PC-9 (cell line): ENCODE measurements at regions not wholly inside any gene's neighbourhood (a gene's known extent, or its start where the extent isn't known, plus 50 kb on each side); places are given as distances from the start of the nearest gene placed in this dataset.

Experiments
- BruUV-seq: library from RNA; stranded (reverse); fragments of 400-500 nt; replicated peaks from 2 replicates; lab custom pipeline; 2021; lab: Mats Ljungman, UMichigan
- CTCF ChIA-PET: fragments of 300-600 bp; sonication (Branson Sonifier 250); formaldehyde crosslinking; loops from one replicate; lab custom pipeline; 2022; ENCODE audit warnings: antibody characterized with exemption; lab: Charles Lee
- POLR2A ChIA-PET: fragments of 300-600 bp; sonication (Branson Sonifier 250); formaldehyde crosslinking; loops from one replicate; lab custom pipeline; 2022; ENCODE audit warnings: antibody characterized with exemption; ENCODE audit not compliant: unreplicated experiment; lab: Charles Lee
- DNase-seq, 2 experiments: peaks; one replicate each; pipeline versions ENCODE4 v3.0.0 to v3.0.0-alpha.2; 2015 to 2022; ENCODE audit warnings: mixed read lengths in 1 of 2
- H2AFZ ChIP-seq: fragments of 200-600 bp; sonication (generic); 2 replicates; pipeline ENCODE4 v1.8.1; 2017; ENCODE audit warnings: antibody characterized with exemption
- H3F3A ChIP-seq: fragments of 200-600 bp; sonication (generic); 2 replicates; pipeline ENCODE4 v1.8.1; 2017; ENCODE audit warnings: antibody characterized with exemption, mild to moderate bottlenecking, low read depth; ENCODE audit not compliant: insufficient read depth
- H3K27ac ChIP-seq: fragments of 200-600 bp; sonication (generic); 2 replicates; pipeline ENCODE4 v1.6.1; 2016; ENCODE audit warnings: mixed run types
- H3K27me3 ChIP-seq: fragments of 200-600 bp; sonication (generic); 2 replicates; pipeline ENCODE4 v1.6.1; 2016; ENCODE audit warnings: low read depth, mixed run types; ENCODE audit not compliant: insufficient read depth
- H3K36me3 ChIP-seq: fragments of 200-600 bp; sonication (generic); 2 replicates; pipeline ENCODE4 v1.6.1; 2016; ENCODE audit warnings: low read depth, mixed run types
- H3K4me1 ChIP-seq: fragments of 200-600 bp; sonication (generic); replicated peaks from 2 replicates; pipeline ENCODE4 v1.6.1; 2016; ENCODE audit warnings: mixed run types; ENCODE audit not compliant: insufficient read depth
- H3K4me2 ChIP-seq: fragments of 200-600 bp; sonication (generic); 2 replicates; pipeline ENCODE4 v1.6.1; 2017; ENCODE audit warnings: mixed run types
- H3K4me3 ChIP-seq: fragments of 200-600 bp; sonication (generic); 2 replicates; pipeline ENCODE4 v1.6.1; 2016; ENCODE audit warnings: mixed run types
- H3K79me2 ChIP-seq: fragments of 200-600 bp; sonication (generic); 2 replicates; pipeline ENCODE4 v1.6.1; 2017; ENCODE audit warnings: low read depth, mixed run types
- H3K9me2 ChIP-seq: fragments of 200-600 bp; sonication (generic); 2 replicates; pipeline ENCODE4 v1.8.1; 2017; ENCODE audit warnings: mild to moderate bottlenecking; ENCODE audit not compliant: insufficient read depth
- H3K9me3 ChIP-seq: fragments of 200-600 bp; sonication (generic); 2 replicates; pipeline ENCODE4 v1.8.1; 2016; ENCODE audit warnings: low read depth; ENCODE audit not compliant: insufficient read depth
- H4K20me1 ChIP-seq: fragments of 200-600 bp; sonication (generic); 2 replicates; pipeline ENCODE4 v1.8.1; 2017; ENCODE audit not compliant: insufficient read depth
- CTCF ChIP-seq: fragments of 200-600 bp; sonication (generic); conservative IDR thresholded peaks from 2 replicates; pipeline ENCODE4 v1.6.1; 2017; ENCODE audit warnings: mixed run types, antibody characterized with exemption, mild to moderate bottlenecking, moderate library complexity
- EZH2 ChIP-seq: fragments of 200-600 bp; sonication (generic); IDR thresholded peaks from 2 replicates; pipeline ENCODE4 v1.8.0; 2017; ENCODE audit warnings: antibody characterized with exemption, low read depth
- intact Hi-C: fragments of 100-400 bp; cut with micrococcal nuclease; formaldehyde crosslinking; loops from one replicate; pipeline ENCODE4 v1.10.0; 2022; ENCODE audit not compliant: unreplicated experiment

GRCh38 chr6:135665935-135666334 is 168.4 kb upstream of the AHI1 start:
- intact Hi-C loops: no loop called here
- Histone ChIP-seq H3K79me2 (no peaks in the 10 kb centered on the region), H3F3A (no peaks in the 10 kb centered on the region), H3K27me3 (no peaks in the 10 kb centered on the region), H2AFZ (0 out of 2 replicates have a peak overlapping the region, but pooled peaks have one; percentile 45), H3K9me2 (peaks cover 12% of the 10 kb centered on the region; the same call in 1 of the 2 replicates), H3K9me3 (no peaks in the 10 kb centered on the region), H3K4me3 (no peak overlapping the region), H3K27ac (no peak overlapping the region), H3K4me1 (no peaks in the 10 kb centered on the region), H3K4me2 (no peak overlapping the region), H4K20me1 (no peaks in the 10 kb centered on the region), H3K36me3 (no peaks in the 10 kb centered on the region)
- TF ChIP-seq EZH2 (no peak), CTCF (no peak)
- ChIA-PET CTCF (no interaction called here), POLR2A (interaction anchor here (0.7 kb wide), 1 partner anchor 406 kb away, joined by 4 read pairs; no protein-coding TSS in a partner anchor)
- BruUV-seq: no TSS peak
- DNase-seq: no peak

GRCh38 chr6:135667691-135668455 is 170.3 kb upstream of the AHI1 start:
- H3K27ac ChIP-seq: no peak overlapping the region
- BruUV-seq: no TSS peak

GRCh38 chr6:135672256-135672655 is 174.7 kb upstream of the AHI1 start:
- intact Hi-C loops: no loop called here
- no peaks in the 10 kb centered on the region for H3F3A ChIP-seq
- POLR2A ChIA-PET: no interaction called here
- H3K36me3 ChIP-seq: no peaks in the 10 kb centered on the region
- CTCF ChIA-PET: no interaction called here
- H2AFZ ChIP-seq: no peak overlapping the region
- no peak for DNase-seq
- no peaks in the 10 kb centered on the region for H3K27me3 ChIP-seq
- H3K79me2 ChIP-seq: no peaks in the 10 kb centered on the region
- H4K20me1 ChIP-seq: no peaks in the 10 kb centered on the region
- no peak overlapping the region for H3K4me2 ChIP-seq
- H3K27ac ChIP-seq: no peak overlapping the region
- H3K4me3 ChIP-seq: no peak overlapping the region
- TF ChIP-seq CTCF: no peak
- TF ChIP-seq EZH2: no peak
- no peaks in the 10 kb centered on the region for H3K9me3 ChIP-seq
- no TSS peak for BruUV-seq
- 0 out of 2 replicates have a peak, but pooled peaks cover 6% of the 10 kb centered on the region for H3K9me2 ChIP-seq
- no peaks in the 10 kb centered on the region for H3K4me1 ChIP-seq

More at GRCh38 chr6:135667691-135668455, 170.3 kb upstream of the AHI1 start:
- Histone ChIP-seq H3K4me3 (no peak overlapping the region), H3K4me1 (no peaks in the 10 kb centered on the region), H4K20me1 (no peaks in the 10 kb centered on the region), H3K4me2 (no peak overlapping the region), H3K79me2 (no peaks in the 10 kb centered on the region), H3F3A (no peaks in the 10 kb centered on the region), H3K36me3 (no peaks in the 10 kb centered on the region), H3K27me3 (no peaks in the 10 kb centered on the region), H3K9me3 (no peaks in the 10 kb centered on the region), H3K9me2 (0 out of 2 replicates have a peak, but pooled peaks cover 10% of the 10 kb centered on the region), H2AFZ (peak overlapping the region; percentile 32; the same call in 1 of the 2 replicates)
- TF ChIP-seq CTCF (no peak), EZH2 (no peak)
- intact Hi-C loops: no loop called here
- POLR2A ChIA-PET: no interaction called here
- CTCF ChIA-PET: no interaction called here
- DNase-seq: no peak
